ENCODE measurements at regions not wholly inside any gene's neighbourhood (a gene's known extent, or its start where the extent isn't known, plus 50 kb on each side); places are given as distances from the start of the nearest gene placed in this dataset.

- BruUV-seq (replicated peaks) = no TSS peak
- intact Hi-C loops (cut with micrococcal nuclease) = no loop called here
- no peak overlapping the region for H3K4me2 ChIP-seq (ENCODE audit: low read depth, low read length)
Observed at GRCh38 chr9:31183866-31184265, 1200.6 kb upstream of the ACO1 start.

More at GRCh38 chr9:31183866-31184265, 1200.6 kb upstream of the ACO1 start:
- ATAC-seq (ENCODE audit: low read depth) (no peak), DNase-seq (no peak)
- no peaks in the 10 kb centered on the region; the same call in 1 of the 2 replicates for H3K9me3 ChIP-seq (ENCODE audit: control insufficient read depth, insufficient read depth, low read length)
- H4K20me1 ChIP-seq (ENCODE audit: insufficient read depth, low read length) = no peaks in the 10 kb centered on the region
- H3K56ac ChIP-seq (ENCODE audit: extremely low read depth, insufficient read depth, low read length) = no peak overlapping the region
- no peak overlapping the region for H2BK120ac ChIP-seq (ENCODE audit: low read depth, low read length)
- H3K23ac ChIP-seq (ENCODE audit: low read depth, low read length) = no peak overlapping the region
- no peaks in the 10 kb centered on the region for H3K79me1 ChIP-seq (ENCODE audit: low read depth in 1 of 2, low read length in 2 of 2)
- no peak overlapping the region for H3K27ac ChIP-seq (ENCODE audit: insufficient read depth, low read length)
- H4K91ac ChIP-seq (ENCODE audit: insufficient read depth, low read depth, low read length) = no peak overlapping the region
- dilution Hi-C loops (cut with HindIII; ENCODE audit: low sequenced_read_pairs, unreplicated experiment) (no loop called here), in situ Hi-C loops (cut with MboI; ENCODE audit: low sequenced_read_pairs) (no loop called here)
- no peaks in the 10 kb centered on the region for H3K36me3 ChIP-seq (ENCODE audit: control insufficient read depth, insufficient read depth, low read length)
- no peak overlapping the region for H4K8ac ChIP-seq (ENCODE audit: low read depth in 2 of 2, low read length in 2 of 2)
- H2AK5ac ChIP-seq (ENCODE audit: low read depth, low read length) = no peak overlapping the region
- WGBS, 2 experiments (ENCODE audit: extremely low coverage in 2 of 2, insufficient read length in 1 of 2) = 60% methylated on average over 2 of the region's 2 CpGs; no CpG with 5 or more reads in 1 of the 2 experiments
- no peak overlapping the region for H2BK20ac ChIP-seq (ENCODE audit: low read depth, low read length)
- no peak overlapping the region for H4K5ac ChIP-seq (ENCODE audit: low read depth, low read length)
- no peak overlapping the region for H2AK9ac ChIP-seq (replicated peaks; ENCODE audit: low read depth, low read length, poor library complexity)
- H3K18ac ChIP-seq (ENCODE audit: low read depth, low read length) = no peak overlapping the region
- no peaks in the 10 kb centered on the region for H3K4me1 ChIP-seq (ENCODE audit: control insufficient read depth, insufficient read depth, low read length)
- H3K14ac ChIP-seq (replicated peaks; ENCODE audit: low read depth, low read length) = no peak overlapping the region
- no peak overlapping the region for H3K4ac ChIP-seq (ENCODE audit: low read depth, low read length)
- no peak overlapping the region for H3K9ac ChIP-seq (ENCODE audit: low read depth, low read length)
- H3K27me3 ChIP-seq (ENCODE audit: control insufficient read depth, insufficient read depth, low read length) = no peaks in the 10 kb centered on the region
- H2AFZ ChIP-seq (replicated peaks; ENCODE audit: low read length, poor library complexity) = no peak overlapping the region
- CTCF ChIA-PET = no interaction called here
- no peaks in the 10 kb centered on the region for H3K9me1 ChIP-seq (ENCODE audit: insufficient read depth, low read length)
- H2BK15ac ChIP-seq (ENCODE audit: low read depth, low read length) = no peak overlapping the region
- no peak overlapping the region for H2BK5ac ChIP-seq (ENCODE audit: low read depth, low read length, poor library complexity, severe bottlenecking)
- no peak for TF ChIP-seq POLR2A (IDR thresholded peaks at IDR 0.05; ENCODE audit: low read depth, low read length)
- no peak for TF ChIP-seq RFX5 (IDR thresholded peaks at IDR 0.05; ENCODE audit: low read depth, low read length)
- TF ChIP-seq CHD1 (IDR thresholded peaks at IDR 0.05; ENCODE audit: low read depth, low read length) = no peak
- no peak for TF ChIP-seq RCOR1 (IDR thresholded peaks at IDR 0.05; ENCODE audit: insufficient replicate concordance, low read length)
- TF ChIP-seq NFE2L2 (IDR thresholded peaks at IDR 0.05; ENCODE audit: low read depth, low read length) = no peak
- TF ChIP-seq SMC3 (IDR thresholded peaks at IDR 0.05; ENCODE audit: low read depth, low read length) = no peak
- no peak for TF ChIP-seq MXI1 (IDR thresholded peaks at IDR 0.05; ENCODE audit: borderline replicate concordance, low read depth, low read length)
- TF ChIP-seq FOS (IDR thresholded peaks at IDR 0.05; ENCODE audit: low read depth, low read length) = no peak
- no peak for TF ChIP-seq MAFK (IDR thresholded peaks at IDR 0.05; ENCODE audit: low read depth, low read length)
- TF ChIP-seq BHLHE40 (IDR thresholded peaks at IDR 0.05; ENCODE audit: low read depth, low read length) = no peak
- no peak for TF ChIP-seq CEBPB (IDR thresholded peaks at IDR 0.05; ENCODE audit: low read depth, low read length)
- no peak for TF ChIP-seq ELK1 (IDR thresholded peaks at IDR 0.05; ENCODE audit: borderline replicate concordance, low read depth, low read length)
- TF ChIP-seq CTCF (conservative IDR thresholded peaks at IDR 0.05; ENCODE audit: low read depth, low read length) = no peak
- TF ChIP-seq RAD21 (IDR thresholded peaks at IDR 0.05; ENCODE audit: low read length) = no peak
- no peak for TF ChIP-seq MAZ (IDR thresholded peaks at IDR 0.05; ENCODE audit: borderline replicate concordance, low read depth, low read length)
- no peak for TF ChIP-seq USF2 (IDR thresholded peaks at IDR 0.05; ENCODE audit: low read depth, low read length)
- POLR2A ChIA-PET (ENCODE audit: unreplicated experiment) = no interaction called here
- no peak overlapping the region for H3K4me3 ChIP-seq (ENCODE audit: insufficient read depth, low read depth, low read length)
